ENCODE measurements at regions not wholly inside any gene's neighbourhood (a gene's known extent, or its start where the extent isn't known, plus 50 kb on each side); places are given as distances from the start of the nearest gene placed in this dataset.

- TF ChIP-seq CTCF (IDR thresholded peaks at IDR 0.05 in 8 of 11, conservative IDR thresholded peaks at IDR 0.05 in 3 of 11) (no peak), POLR2AphosphoS5 (IDR thresholded peaks at IDR 0.05) (no peak)
These were observed 80.3 kb upstream of the ARAP3 start for GRCh38 chr5:141762316-141762715.
